ENCODE measurements at regions not wholly inside any gene's neighbourhood (a gene's known extent, or its start where the extent isn't known, plus 50 kb on each side); places are given as distances from the start of the nearest gene placed in this dataset.

DNA sequence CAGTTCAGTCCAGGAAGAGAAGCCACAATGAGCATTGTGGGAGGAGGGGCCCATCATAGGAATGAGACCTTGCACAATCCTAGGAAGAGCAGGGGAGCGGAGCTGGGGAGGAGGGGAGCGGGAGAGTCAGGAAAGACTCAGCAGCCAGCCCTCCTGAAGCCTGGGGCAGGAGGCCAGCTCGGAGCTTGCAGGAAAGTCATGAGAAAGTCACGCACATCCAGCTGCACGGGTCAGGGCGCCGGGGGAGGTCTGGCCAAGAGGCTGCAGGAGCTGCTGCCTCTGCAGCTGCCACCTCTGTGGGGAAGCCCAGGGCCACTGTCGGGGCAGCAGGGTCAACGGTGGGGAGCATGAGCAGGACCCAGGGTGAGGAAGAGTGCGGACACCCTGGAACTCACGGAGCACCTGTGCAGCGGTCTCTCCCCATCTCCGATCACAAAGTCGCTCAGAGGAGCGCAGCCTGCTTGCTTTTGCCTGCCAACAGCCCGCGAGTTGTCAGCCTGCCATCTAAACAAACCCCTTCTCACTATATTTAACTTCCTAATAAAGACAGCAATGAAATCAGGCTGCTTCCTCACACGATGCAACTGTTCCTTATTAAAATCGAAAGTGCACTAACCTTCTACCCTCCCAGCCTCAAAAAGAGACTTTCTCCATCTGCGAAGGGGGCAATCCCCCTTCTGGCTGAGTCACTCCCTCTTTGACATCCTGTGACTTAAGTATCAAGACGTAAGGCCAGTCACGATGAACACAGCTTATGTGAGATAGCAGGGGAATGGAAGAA lies 52.9 kb upstream of the RTL6 start:
- Mint-ChIP-seq H3K4me3 (no peak overlapping the region), H3K4me1 (ENCODE audit: low read depth) (peaks cover 9% of the 10 kb centered on the region), H3K36me3 (ENCODE audit: low read depth) (no peaks in the 10 kb centered on the region), H3K9me3 (no peaks in the 10 kb centered on the region), H3K27me3 (ENCODE audit: low read depth) (peaks cover 8% of the 10 kb centered on the region), H3K27ac (peak overlapping the region; percentile 28)
- CTCF ChIA-PET = interaction anchor here (1.1 kb wide), 1 partner anchor 11 kb away, joined by 5 read pairs; no protein-coding TSS in a partner anchor
- intact Hi-C loops (cut with micrococcal nuclease) = loop anchor here (1.0 kb wide), 1 partner anchor 96 kb away; no protein-coding TSS in a partner anchor
- peak; percentile 72 for DNase-seq

DNA sequence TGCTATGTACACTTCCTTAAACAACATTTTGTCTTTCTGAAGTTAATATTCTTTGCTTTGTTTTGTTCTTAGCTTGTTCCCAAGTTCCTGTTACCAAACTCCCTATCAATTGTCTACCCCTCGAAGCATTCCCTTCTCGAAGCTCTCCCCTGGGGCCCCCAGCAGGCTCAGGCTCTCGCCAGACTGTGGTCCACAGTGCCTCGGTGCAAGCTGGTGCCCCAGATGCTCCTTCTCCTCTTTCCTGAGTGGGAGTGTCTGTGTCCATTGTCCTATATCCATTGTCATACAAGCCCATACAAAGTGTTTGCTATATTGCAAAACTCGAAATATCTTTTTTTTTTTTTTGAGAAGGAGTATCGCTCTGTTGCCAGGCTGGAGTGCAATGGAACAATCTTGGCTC lies 51.7 kb upstream of the RTL6 start:
- intact Hi-C loops (cut with micrococcal nuclease) = no loop called here
- Mint-ChIP-seq H3K9me3 (no peaks in the 10 kb centered on the region), H3K4me1 (ENCODE audit: low read depth) (peaks cover 9% of the 10 kb centered on the region), H3K27me3 (ENCODE audit: low read depth) (peaks cover 4% of the 10 kb centered on the region), H3K36me3 (ENCODE audit: low read depth) (no peaks in the 10 kb centered on the region), H3K27ac (no peak overlapping the region), H3K4me3 (no peak overlapping the region)
- no peak for DNase-seq
- CTCF ChIA-PET = interaction anchor here (0.6 to 1.1 kb wide), 2 partner anchors 13 to 143 kb away, joined by 5 read pairs; no protein-coding TSS in a partner anchor

DNA sequence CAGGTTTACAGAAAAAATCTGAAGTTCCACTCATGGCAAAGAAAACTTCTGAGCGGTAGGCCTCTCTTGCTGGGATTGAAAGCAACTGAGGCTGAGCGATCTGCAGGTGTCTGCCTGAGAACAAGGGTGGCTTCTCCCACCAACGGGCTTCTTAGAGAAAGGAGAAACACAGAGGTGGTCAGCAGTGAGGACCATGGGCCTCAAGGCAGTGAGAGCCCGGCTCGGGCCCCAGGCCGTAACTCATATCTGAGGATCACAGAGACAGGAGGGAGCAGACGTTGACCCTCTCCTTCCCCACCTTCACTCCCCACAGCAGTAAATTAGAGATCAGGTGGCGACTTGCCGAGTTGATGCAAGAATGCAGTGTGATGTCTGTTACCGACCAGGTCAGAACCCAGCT lies 50.9 kb upstream of the RTL6 start:
- no peak overlapping the region for H3K4me3 Mint-ChIP-seq
- no peaks in the 10 kb centered on the region for H3K36me3 Mint-ChIP-seq (ENCODE audit: low read depth)
- DNase-seq = no peak
- intact Hi-C loops (cut with micrococcal nuclease) = no loop called here
- no peak overlapping the region for H3K27ac Mint-ChIP-seq
- H3K27me3 Mint-ChIP-seq (ENCODE audit: low read depth) = peaks cover 2% of the 10 kb centered on the region
- H3K9me3 Mint-ChIP-seq = no peaks in the 10 kb centered on the region
- CTCF ChIA-PET = no interaction called here
- peaks cover 9% of the 10 kb centered on the region for H3K4me1 Mint-ChIP-seq (ENCODE audit: low read depth)
